Endodermal cell (in vitro differentiated cells): ENCODE measurements at regions not wholly inside any gene's neighbourhood (a gene's known extent, or its start where the extent isn't known, plus 50 kb on each side); places are given as distances from the start of the nearest gene placed in this dataset.

Experiments
- DNase-seq: peaks from one replicate; pipeline ENCODE4 v3.0.0-alpha.2; 2017
- H3K27ac ChIP-seq: 2 replicates; pipeline ENCODE4 v1.5.1; 2013; ENCODE audit warnings: mild to moderate bottlenecking, low read depth, low read length, moderate library complexity
- H3K27me3 ChIP-seq: 2 replicates; pipeline ENCODE4 v1.6.1; 2013; ENCODE audit warnings: mild to moderate bottlenecking, low read length, moderate library complexity; ENCODE audit not compliant: insufficient read depth, control insufficient read depth, poor library complexity, severe bottlenecking
- H3K36me3 ChIP-seq: 2 replicates; pipeline ENCODE4 v1.7.0; 2013; ENCODE audit warnings: mild to moderate bottlenecking, low read length, moderate library complexity; ENCODE audit not compliant: control insufficient read depth, insufficient read depth
- H3K4me1 ChIP-seq: one replicate; pipeline ENCODE4 v1.7.0; 2013; ENCODE audit warnings: low read length; ENCODE audit not compliant: control insufficient read depth, insufficient read depth
- H3K4me3 ChIP-seq: 2 replicates; pipeline ENCODE4 v1.5.1; 2013; ENCODE audit warnings: mild to moderate bottlenecking, low read length, moderate library complexity
- H3K9ac ChIP-seq: 2 replicates; pipeline ENCODE4 v1.6.1; 2013; ENCODE audit warnings: mild to moderate bottlenecking, low read length, moderate library complexity; ENCODE audit not compliant: poor library complexity, severe bottlenecking; ENCODE audit errors: extremely low read depth
- H3K9me3 ChIP-seq: 2 replicates; pipeline ENCODE4 v1.6.1; 2013; ENCODE audit warnings: mild to moderate bottlenecking, low read length, moderate library complexity; ENCODE audit not compliant: control insufficient read depth
- H3K27ac Mint-ChIP-seq: 2 replicates; pipeline ENCODE4 v1.8.0; 2020; ENCODE audit warnings: mixed read lengths
- H3K27me3 Mint-ChIP-seq: 2 replicates; pipeline ENCODE4 v1.8.0; 2021; ENCODE audit warnings: mild to moderate bottlenecking, mixed read lengths; ENCODE audit not compliant: insufficient read depth
- H3K36me3 Mint-ChIP-seq: 2 replicates; pipeline ENCODE4 v1.8.0; 2020; ENCODE audit warnings: low read depth, mixed read lengths
- H3K4me1 Mint-ChIP-seq: 2 replicates; pipeline ENCODE4 v1.8.0; 2020; ENCODE audit warnings: mixed read lengths
- H3K4me3 Mint-ChIP-seq: 2 replicates; pipeline ENCODE4 v1.8.0; 2020; ENCODE audit warnings: mild to moderate bottlenecking, moderate library complexity, mixed read lengths
- H3K9me3 Mint-ChIP-seq: 2 replicates; pipeline ENCODE4 v1.8.0; 2020; ENCODE audit warnings: mild to moderate bottlenecking, mixed read lengths
- WGBS, 2 experiments: methylation state at CpG; one replicate each; pipeline versions ENCODE4 v1.1.5 to v1.1.7; 2013; ENCODE audit warnings: missing lambda C conversion rate in 2 of 2, mixed read lengths in 1 of 2; ENCODE audit not compliant: insufficient coverage in 1 of 2, insufficient read length in 1 of 2; 5-methylcytosine and 5-hydroxymethylcytosine counted together
- TF ChIP-seq, protein P1 (sequence below): fragments of 200-600 bp; sonication (generic); conservative IDR thresholded peaks from 2 replicates; pipeline ENCODE4 v1.5.0; 2021; ENCODE audit warnings: antibody characterized with exemption, mild to moderate bottlenecking

DNA sequence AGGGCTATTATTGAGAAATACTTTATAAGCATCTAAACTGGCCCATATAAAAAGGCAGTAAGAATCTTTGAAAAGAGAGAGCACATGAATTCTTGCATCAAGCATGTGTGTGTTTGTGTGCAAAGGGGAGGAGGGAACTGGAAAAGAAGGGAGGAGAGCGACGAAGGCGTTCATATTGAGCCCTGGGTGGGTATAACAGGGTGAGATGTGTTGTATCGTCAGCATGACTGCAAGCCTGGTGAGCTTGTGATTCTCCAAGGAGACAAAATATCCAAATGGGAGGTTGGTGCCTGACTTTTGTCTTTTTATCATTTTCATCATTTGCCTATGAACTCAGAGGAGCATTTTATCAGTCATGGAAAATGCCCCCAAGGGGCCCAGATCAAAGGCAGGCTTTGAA, 70.8 kb upstream of the PMFBP1 start:
- no peak overlapping the region for H3K27ac Mint-ChIP-seq
- no peak overlapping the region for H3K27ac ChIP-seq

DNA sequence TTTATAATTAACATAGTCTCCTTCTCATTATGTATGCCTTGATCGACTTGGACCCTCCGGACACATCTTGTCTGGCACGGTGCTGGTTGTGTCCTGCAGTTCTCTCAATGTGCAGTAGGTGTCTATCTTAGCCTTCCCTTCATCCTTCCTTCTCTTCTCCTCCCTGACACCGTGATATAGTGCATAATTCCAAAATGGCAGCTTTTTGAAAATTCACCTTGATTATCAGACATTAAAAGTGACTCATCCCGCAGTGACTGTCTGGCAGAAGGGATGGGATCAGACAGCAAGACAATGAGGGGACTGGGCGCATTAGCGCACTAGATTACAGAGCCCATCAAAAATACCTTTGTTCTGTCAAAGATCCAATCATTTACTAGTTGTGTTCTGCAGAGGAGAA, 70.0 kb upstream of the PMFBP1 start:
- Mint-ChIP-seq H3K9me3 (peaks cover 6% of the 10 kb centered on the region), H3K4me3 (no peak overlapping the region), H3K36me3 (no peaks in the 10 kb centered on the region), H3K27ac (no peak overlapping the region), H3K27me3 (no peaks in the 10 kb centered on the region), H3K4me1 (peaks cover 8% of the 10 kb centered on the region)
- Histone ChIP-seq H3K27me3 (no peaks in the 10 kb centered on the region), H3K36me3 (no peaks in the 10 kb centered on the region), H3K27ac (no peak overlapping the region), H3K9me3 (peaks cover 22% of the 10 kb centered on the region), H3K9ac (no peak overlapping the region), H3K4me1 (peaks cover 4% of the 10 kb centered on the region), H3K4me3 (no peak overlapping the region)
- TF ChIP-seq, protein P1, sequence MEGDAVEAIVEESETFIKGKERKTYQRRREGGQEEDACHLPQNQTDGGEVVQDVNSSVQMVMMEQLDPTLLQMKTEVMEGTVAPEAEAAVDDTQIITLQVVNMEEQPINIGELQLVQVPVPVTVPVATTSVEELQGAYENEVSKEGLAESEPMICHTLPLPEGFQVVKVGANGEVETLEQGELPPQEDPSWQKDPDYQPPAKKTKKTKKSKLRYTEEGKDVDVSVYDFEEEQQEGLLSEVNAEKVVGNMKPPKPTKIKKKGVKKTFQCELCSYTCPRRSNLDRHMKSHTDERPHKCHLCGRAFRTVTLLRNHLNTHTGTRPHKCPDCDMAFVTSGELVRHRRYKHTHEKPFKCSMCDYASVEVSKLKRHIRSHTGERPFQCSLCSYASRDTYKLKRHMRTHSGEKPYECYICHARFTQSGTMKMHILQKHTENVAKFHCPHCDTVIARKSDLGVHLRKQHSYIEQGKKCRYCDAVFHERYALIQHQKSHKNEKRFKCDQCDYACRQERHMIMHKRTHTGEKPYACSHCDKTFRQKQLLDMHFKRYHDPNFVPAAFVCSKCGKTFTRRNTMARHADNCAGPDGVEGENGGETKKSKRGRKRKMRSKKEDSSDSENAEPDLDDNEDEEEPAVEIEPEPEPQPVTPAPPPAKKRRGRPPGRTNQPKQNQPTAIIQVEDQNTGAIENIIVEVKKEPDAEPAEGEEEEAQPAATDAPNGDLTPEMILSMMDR = peak; percentile 90
- WGBS, 2 experiments = 37 to 57% methylated on average over 3 to 7 of the region's 7 CpGs
- DNase-seq = peak; percentile 70

More for the DNA sequence above, 70.8 kb upstream of the PMFBP1 start:
- no peak overlapping the region for H3K9ac ChIP-seq
- peaks cover 9% of the 10 kb centered on the region for H3K4me1 Mint-ChIP-seq
- H3K36me3 ChIP-seq = no peaks in the 10 kb centered on the region
- WGBS, 2 experiments = 94% methylated on average over 4 of the region's 4 CpGs; no CpG with 5 or more reads in 1 of the 2 experiments
- no peak for DNase-seq
- no peaks in the 10 kb centered on the region for H3K36me3 Mint-ChIP-seq
- H3K9me3 ChIP-seq = peaks cover 18% of the 10 kb centered on the region
- TF ChIP-seq, protein P1 = no peak
- peaks cover 3% of the 10 kb centered on the region for H3K9me3 Mint-ChIP-seq
- H3K4me3 ChIP-seq = no peak overlapping the region
- no peak overlapping the region for H3K4me3 Mint-ChIP-seq
- H3K4me1 ChIP-seq = peaks cover 4% of the 10 kb centered on the region
- no peaks in the 10 kb centered on the region for H3K27me3 ChIP-seq
- no peaks in the 10 kb centered on the region for H3K27me3 Mint-ChIP-seq

DNA sequence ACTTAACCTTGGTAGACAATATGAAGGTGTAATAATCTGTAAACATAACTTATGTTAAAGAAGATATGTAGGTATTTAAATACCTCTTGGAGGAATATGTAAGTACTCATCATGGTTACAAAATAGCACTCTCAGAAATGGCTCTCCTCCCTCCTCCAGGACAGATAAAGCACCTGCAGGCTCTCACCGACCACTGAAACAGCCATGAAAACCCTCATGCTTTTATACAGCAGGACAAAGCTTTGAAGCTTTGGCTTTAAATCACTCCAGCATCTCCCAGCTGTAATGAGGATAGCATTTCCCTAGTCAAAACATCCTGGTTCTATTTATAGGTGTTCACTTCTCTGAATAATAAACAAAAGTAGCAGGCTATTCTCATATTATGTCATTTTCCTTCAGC, 69.1 kb upstream of the PMFBP1 start:
- Mint-ChIP-seq H3K27me3 (no peaks in the 10 kb centered on the region), H3K27ac (no peak overlapping the region), H3K36me3 (no peaks in the 10 kb centered on the region), H3K9me3 (peaks cover 6% of the 10 kb centered on the region), H3K4me1 (peaks cover 2% of the 10 kb centered on the region), H3K4me3 (no peak overlapping the region)
- WGBS, 2 experiments = 78% methylated on average over 1 of the region's 1 CpG; no CpG with 5 or more reads in 1 of the 2 experiments
- Histone ChIP-seq H3K27ac (no peak overlapping the region), H3K4me1 (peaks cover 4% of the 10 kb centered on the region), H3K9me3 (peaks cover 22% of the 10 kb centered on the region), H3K9ac (no peak overlapping the region), H3K36me3 (no peaks in the 10 kb centered on the region), H3K27me3 (no peaks in the 10 kb centered on the region), H3K4me3 (no peak overlapping the region)
- DNase-seq = no peak
- TF ChIP-seq, protein P1 = no peak
